ENCODE measurements at regions not wholly inside any gene's neighbourhood (a gene's known extent, or its start where the extent isn't known, plus 50 kb on each side); places are given as distances from the start of the nearest gene placed in this dataset.

DNA sequence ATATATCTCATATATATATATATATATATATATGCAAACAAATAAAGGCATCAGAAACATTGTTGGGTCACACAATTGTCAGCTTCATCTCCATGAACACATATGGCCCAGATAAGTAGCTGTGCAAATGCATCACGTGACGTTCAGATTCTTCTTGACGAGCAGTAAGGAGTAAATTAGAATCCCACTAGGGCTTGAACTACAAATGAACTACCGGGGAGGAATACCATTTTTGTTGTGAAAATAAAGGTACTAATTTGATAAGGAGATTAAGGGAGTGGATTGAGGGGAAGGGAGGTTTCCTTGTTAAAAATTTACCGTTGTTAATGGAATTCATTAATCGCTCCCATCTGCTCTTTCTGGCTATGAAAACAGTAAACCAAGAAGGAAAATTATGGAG lies 186.5 kb upstream of the COPS8 start:
- peaks cover 0 to 2% (median 0%) of the 10 kb centered on the region in 3 donors for H3K27me3 ChIP-seq (ENCODE audit: control insufficient read depth in 3 of 3, insufficient read depth in 3 of 3, low read length in 2 of 3)
- no peaks in the 10 kb centered on the region for H3K36me3 ChIP-seq (ENCODE audit: control insufficient read depth in 4 of 4, insufficient read depth in 4 of 4, low read length in 4 of 4)
- no peak overlapping the region for H3K4me3 ChIP-seq
- no peaks in the 10 kb centered on the region for H3K4me1 ChIP-seq (ENCODE audit: control insufficient read depth in 5 of 5, insufficient read depth in 5 of 5, low read length in 5 of 5)
- ATAC-seq (ENCODE audit: insufficient read depth, low FRiP score) = no peak
- no peak for DNase-seq
- WGBS, 2 donors = 84 to 91% methylated on average over 6 of the region's 6 CpGs
- no peak overlapping the region for H3K27ac ChIP-seq (ENCODE audit: low read depth in 1 of 2, low read length in 1 of 2)
- peaks cover 0 to 2% (median 0%) of the 10 kb centered on the region in 4 donors for H3K9me3 ChIP-seq (ENCODE audit: control insufficient read depth in 4 of 4, insufficient read depth in 3 of 4, low read length in 3 of 4)
- TF ChIP-seq, protein P1, sequence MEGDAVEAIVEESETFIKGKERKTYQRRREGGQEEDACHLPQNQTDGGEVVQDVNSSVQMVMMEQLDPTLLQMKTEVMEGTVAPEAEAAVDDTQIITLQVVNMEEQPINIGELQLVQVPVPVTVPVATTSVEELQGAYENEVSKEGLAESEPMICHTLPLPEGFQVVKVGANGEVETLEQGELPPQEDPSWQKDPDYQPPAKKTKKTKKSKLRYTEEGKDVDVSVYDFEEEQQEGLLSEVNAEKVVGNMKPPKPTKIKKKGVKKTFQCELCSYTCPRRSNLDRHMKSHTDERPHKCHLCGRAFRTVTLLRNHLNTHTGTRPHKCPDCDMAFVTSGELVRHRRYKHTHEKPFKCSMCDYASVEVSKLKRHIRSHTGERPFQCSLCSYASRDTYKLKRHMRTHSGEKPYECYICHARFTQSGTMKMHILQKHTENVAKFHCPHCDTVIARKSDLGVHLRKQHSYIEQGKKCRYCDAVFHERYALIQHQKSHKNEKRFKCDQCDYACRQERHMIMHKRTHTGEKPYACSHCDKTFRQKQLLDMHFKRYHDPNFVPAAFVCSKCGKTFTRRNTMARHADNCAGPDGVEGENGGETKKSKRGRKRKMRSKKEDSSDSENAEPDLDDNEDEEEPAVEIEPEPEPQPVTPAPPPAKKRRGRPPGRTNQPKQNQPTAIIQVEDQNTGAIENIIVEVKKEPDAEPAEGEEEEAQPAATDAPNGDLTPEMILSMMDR (IDR thresholded peaks at IDR 0.05; ENCODE audit: control extremely low read depth, extremely low read depth) = no peak
- H3K9ac ChIP-seq (ENCODE audit: insufficient read depth in 1 of 2, low read length in 2 of 2) = no peak overlapping the region

DNA sequence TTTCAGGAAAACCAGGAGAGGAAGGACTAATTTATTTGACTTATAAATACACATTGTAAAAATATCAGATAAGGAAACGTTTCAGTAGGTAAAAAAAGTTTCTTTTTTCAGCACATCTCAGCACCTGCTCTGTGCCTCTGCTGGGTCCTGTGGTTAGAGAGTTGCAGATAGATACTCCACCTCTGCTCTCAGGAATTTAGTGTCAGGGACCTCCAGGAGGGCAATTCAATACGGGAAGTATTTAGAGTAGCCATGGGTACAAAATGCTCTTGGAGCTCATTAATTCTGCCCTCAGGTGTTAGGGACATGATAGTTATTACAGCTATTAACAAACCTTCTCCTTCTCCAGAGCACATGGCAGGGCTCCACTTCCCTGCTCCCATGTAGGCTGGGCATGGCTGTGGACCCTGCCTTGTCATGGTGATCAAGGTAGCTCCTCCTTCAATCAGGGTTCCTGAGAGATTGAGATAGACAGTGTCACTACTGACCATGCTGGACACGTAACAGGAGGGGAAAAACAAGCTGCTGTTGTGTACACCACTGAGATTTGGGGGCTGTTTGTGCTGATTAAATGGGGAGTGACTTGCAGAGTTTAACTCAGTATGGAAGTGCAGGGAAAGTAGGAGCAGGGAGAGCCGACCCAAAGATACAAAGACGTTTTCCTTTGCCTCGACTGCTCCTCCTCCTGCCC lies 185.6 kb upstream of the COPS8 start:
- H3K27ac ChIP-seq (ENCODE audit: low read depth in 1 of 2, low read length in 1 of 2) = no peak overlapping the region
- no peak overlapping the region for H3K9ac ChIP-seq (ENCODE audit: insufficient read depth in 1 of 2, low read length in 2 of 2)
- whole genome bisulfite sequencing, 2 donors = 68 to 76% methylated on average over 6 of the region's 6 CpGs
- ATAC-seq (ENCODE audit: insufficient read depth, low FRiP score) (no peak), DNase-seq (no peak)
- TF ChIP-seq, protein P1 (IDR thresholded peaks at IDR 0.05; ENCODE audit: control extremely low read depth, extremely low read depth) = no peak
- peaks cover 0 to 2% (median 0%) of the 10 kb centered on the region in 4 donors for H3K9me3 ChIP-seq (ENCODE audit: control insufficient read depth in 4 of 4, insufficient read depth in 3 of 4, low read length in 3 of 4)
- H3K4me1 ChIP-seq (ENCODE audit: control insufficient read depth in 5 of 5, insufficient read depth in 5 of 5, low read length in 5 of 5) = no peaks in the 10 kb centered on the region
- no peaks in the 10 kb centered on the region for H3K36me3 ChIP-seq (ENCODE audit: control insufficient read depth in 4 of 4, insufficient read depth in 4 of 4, low read length in 4 of 4)
- peaks cover 0 to 2% (median 0%) of the 10 kb centered on the region in 3 donors for H3K27me3 ChIP-seq (ENCODE audit: control insufficient read depth in 3 of 3, insufficient read depth in 3 of 3, low read length in 2 of 3)
- no peak overlapping the region for H3K4me3 ChIP-seq

DNA sequence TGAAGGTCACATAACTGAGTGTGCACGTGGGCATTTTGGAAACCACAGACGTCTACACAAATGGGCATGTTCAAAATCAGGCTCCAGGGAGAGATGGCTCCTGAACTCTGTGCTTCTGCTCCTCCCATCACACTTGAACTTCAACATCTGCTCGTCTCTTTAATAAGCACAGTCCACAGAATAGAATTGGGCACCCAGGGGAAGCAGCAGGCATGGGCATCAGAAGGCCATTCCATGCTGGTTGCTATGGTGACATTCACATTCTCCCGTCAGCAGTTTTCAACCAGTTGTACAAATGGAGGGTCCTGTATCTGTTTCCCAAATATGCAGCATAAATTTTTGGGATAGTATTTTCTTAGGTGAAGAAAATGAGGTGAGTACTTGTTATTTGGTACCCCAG lies 183.7 kb upstream of the COPS8 start:
- DNase-seq = no peak
- Histone ChIP-seq H3K36me3 (ENCODE audit: control insufficient read depth in 4 of 4, insufficient read depth in 4 of 4, low read length in 4 of 4) (no peaks in the 10 kb centered on the region), H3K27ac (ENCODE audit: low read depth in 1 of 2, low read length in 1 of 2) (no peak overlapping the region), H3K9me3 (ENCODE audit: control insufficient read depth in 4 of 4, insufficient read depth in 3 of 4, low read length in 3 of 4) (peaks cover 0 to 2% (median 0%) of the 10 kb centered on the region in 4 donors), H3K4me1 (ENCODE audit: control insufficient read depth in 5 of 5, insufficient read depth in 5 of 5, low read length in 5 of 5) (peaks cover 0 to 2% (median 0%) of the 10 kb centered on the region in 5 donors), H3K27me3 (ENCODE audit: control insufficient read depth in 3 of 3, insufficient read depth in 3 of 3, low read length in 2 of 3) (peaks cover 0 to 2% (median 0%) of the 10 kb centered on the region in 3 donors), H3K4me3 (no peak overlapping the region), H3K9ac (ENCODE audit: insufficient read depth in 1 of 2, low read length in 2 of 2) (no peak overlapping the region)
- no peak for ATAC-seq (ENCODE audit: insufficient read depth, low FRiP score)
- TF ChIP-seq, protein P1 (IDR thresholded peaks at IDR 0.05; ENCODE audit: control extremely low read depth, extremely low read depth) = no peak
- WGBS, 2 donors = 83 to 84% methylated on average over 4 of the region's 4 CpGs
